Neural cell (in vitro differentiated cells): ENCODE measurements at regions not wholly inside any gene's neighbourhood (a gene's known extent, or its start where the extent isn't known, plus 50 kb on each side); places are given as distances from the start of the nearest gene placed in this dataset.

Experiments used
- CTCF ChIP-seq: fragments of 450-650 bp; IDR thresholded peaks from 2 replicates; pipeline ENCODE4 v1.5.1; 2014; ENCODE audit warnings: antibody characterized with exemption, mild to moderate bottlenecking, moderate library complexity; ENCODE audit not compliant: poor library complexity, severe bottlenecking
- EP300 ChIP-seq: fragments of 450-650 bp; conservative IDR thresholded peaks from 2 replicates; pipeline ENCODE4 v1.6.1; 2014; ENCODE audit warnings: antibody characterized with exemption, mild to moderate bottlenecking, moderate library complexity; ENCODE audit not compliant: poor library complexity, severe bottlenecking
- EZH2 ChIP-seq: fragments of 200-600, 300-800 bp; shearing (Covaris generic), sonication (generic); IDR thresholded peaks from 2 replicates; pipeline ENCODE4 v1.6.1; 2014; ENCODE audit warnings: antibody characterized with exemption, low read length, borderline replicate concordance, mild to moderate bottlenecking; ENCODE audit not compliant: insufficient read depth, poor library complexity, severe bottlenecking
- POLR2AphosphoS5 ChIP-seq: IDR thresholded peaks from 2 replicates; pipeline ENCODE4 v1.6.1; 2012
- REST ChIP-seq: IDR thresholded peaks from 2 replicates; pipeline ENCODE4 v1.6.1; 2012; ENCODE audit warnings: borderline replicate concordance
- SMC3 ChIP-seq: fragments of 450-650 bp; conservative IDR thresholded peaks from 2 replicates; pipeline ENCODE4 v1.6.1; 2014; ENCODE audit warnings: antibody characterized with exemption, mild to moderate bottlenecking, moderate library complexity; ENCODE audit not compliant: poor library complexity
- TAF1 ChIP-seq: IDR thresholded peaks from 2 replicates; pipeline ENCODE4 v1.6.1; 2012; ENCODE audit warnings: low read depth

GRCh38 chr18:8506251-8507049, 102.8 kb upstream of the RAB12 start:
- no peak for TF ChIP-seq EZH2
- TF ChIP-seq CTCF, result no peak
- TF ChIP-seq SMC3, result no peak
- TF ChIP-seq REST, result no peak
- TF ChIP-seq POLR2AphosphoS5, result no peak
- no peak for TF ChIP-seq EP300
- no peak for TF ChIP-seq TAF1
